ENCODE measurements at regions not wholly inside any gene's neighbourhood (a gene's known extent, or its start where the extent isn't known, plus 50 kb on each side); places are given as distances from the start of the nearest gene placed in this dataset.

DNA sequence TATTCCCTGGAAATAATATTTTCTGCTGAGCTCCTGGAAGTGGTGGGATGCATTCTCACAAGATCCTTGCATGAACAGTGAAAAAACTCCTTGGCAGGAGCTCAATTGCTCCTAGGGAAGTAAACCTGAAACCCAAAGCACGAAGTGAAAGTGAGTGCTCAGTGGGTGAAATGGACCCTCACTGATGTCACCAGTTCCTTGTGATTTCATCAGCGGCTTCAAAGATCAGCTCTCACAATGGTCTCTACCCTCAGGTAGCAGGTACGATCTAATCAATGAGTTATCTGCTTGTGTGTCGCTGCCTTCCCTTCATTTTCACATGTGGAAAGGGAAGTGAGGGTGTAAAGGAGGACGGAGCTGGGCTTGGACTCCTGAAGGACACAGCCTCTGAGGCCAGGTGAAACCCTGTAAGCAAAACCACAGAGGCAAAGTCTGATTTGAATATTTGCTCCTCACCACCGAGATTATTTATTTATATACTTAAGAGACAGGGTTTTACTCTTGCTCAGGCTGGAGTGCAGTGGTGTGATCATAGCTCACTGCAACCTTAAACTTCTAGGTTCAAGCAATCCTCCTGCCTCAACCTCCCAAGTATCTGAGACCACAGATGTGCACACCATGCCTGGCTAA lies 255.4 kb upstream of the LYZL1 start:
- TF ChIP-seq, protein P1, sequence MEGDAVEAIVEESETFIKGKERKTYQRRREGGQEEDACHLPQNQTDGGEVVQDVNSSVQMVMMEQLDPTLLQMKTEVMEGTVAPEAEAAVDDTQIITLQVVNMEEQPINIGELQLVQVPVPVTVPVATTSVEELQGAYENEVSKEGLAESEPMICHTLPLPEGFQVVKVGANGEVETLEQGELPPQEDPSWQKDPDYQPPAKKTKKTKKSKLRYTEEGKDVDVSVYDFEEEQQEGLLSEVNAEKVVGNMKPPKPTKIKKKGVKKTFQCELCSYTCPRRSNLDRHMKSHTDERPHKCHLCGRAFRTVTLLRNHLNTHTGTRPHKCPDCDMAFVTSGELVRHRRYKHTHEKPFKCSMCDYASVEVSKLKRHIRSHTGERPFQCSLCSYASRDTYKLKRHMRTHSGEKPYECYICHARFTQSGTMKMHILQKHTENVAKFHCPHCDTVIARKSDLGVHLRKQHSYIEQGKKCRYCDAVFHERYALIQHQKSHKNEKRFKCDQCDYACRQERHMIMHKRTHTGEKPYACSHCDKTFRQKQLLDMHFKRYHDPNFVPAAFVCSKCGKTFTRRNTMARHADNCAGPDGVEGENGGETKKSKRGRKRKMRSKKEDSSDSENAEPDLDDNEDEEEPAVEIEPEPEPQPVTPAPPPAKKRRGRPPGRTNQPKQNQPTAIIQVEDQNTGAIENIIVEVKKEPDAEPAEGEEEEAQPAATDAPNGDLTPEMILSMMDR (IDR thresholded peaks at IDR 0.05): no peak
- TF ChIP-seq POLR2AphosphoS5 (IDR thresholded peaks at IDR 0.05; ENCODE audit: low read depth, low read length): no peak
- TF ChIP-seq, protein P2, sequence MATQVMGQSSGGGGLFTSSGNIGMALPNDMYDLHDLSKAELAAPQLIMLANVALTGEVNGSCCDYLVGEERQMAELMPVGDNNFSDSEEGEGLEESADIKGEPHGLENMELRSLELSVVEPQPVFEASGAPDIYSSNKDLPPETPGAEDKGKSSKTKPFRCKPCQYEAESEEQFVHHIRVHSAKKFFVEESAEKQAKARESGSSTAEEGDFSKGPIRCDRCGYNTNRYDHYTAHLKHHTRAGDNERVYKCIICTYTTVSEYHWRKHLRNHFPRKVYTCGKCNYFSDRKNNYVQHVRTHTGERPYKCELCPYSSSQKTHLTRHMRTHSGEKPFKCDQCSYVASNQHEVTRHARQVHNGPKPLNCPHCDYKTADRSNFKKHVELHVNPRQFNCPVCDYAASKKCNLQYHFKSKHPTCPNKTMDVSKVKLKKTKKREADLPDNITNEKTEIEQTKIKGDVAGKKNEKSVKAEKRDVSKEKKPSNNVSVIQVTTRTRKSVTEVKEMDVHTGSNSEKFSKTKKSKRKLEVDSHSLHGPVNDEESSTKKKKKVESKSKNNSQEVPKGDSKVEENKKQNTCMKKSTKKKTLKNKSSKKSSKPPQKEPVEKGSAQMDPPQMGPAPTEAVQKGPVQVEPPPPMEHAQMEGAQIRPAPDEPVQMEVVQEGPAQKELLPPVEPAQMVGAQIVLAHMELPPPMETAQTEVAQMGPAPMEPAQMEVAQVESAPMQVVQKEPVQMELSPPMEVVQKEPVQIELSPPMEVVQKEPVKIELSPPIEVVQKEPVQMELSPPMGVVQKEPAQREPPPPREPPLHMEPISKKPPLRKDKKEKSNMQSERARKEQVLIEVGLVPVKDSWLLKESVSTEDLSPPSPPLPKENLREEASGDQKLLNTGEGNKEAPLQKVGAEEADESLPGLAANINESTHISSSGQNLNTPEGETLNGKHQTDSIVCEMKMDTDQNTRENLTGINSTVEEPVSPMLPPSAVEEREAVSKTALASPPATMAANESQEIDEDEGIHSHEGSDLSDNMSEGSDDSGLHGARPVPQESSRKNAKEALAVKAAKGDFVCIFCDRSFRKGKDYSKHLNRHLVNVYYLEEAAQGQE (IDR thresholded peaks at IDR 0.05; ENCODE audit: insufficient read depth in 1 of 2, low read depth in 2 of 2, low read length in 1 of 2): no peak

All from Panc1 (cell line).